ENCODE measurements at regions not wholly inside any gene's neighbourhood (a gene's known extent, or its start where the extent isn't known, plus 50 kb on each side); places are given as distances from the start of the nearest gene placed in this dataset.
A peak's percentile ranks its signal among the peaks of the same experiment; 100 is the strongest.

DNA sequence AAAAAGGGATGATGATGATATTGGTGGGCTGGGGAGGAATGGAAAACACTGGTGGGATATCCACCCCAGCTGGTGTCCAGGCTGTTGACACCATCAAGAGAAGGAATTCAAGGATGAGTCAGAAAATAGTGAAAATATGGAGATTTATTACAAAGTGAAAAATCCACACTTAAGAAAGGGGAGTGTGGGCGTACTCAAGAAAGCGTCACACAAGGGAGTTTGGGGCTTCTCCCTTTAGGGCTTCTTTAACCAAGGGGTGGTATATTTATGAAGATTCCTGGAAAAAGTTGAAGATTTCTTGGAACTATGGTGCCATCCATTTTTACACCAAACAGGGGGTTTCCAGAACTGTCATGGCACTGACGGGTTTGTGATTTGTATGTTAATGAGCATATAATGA, 63.1 kb upstream of the ARID2 start:
- BruUV-seq (replicated peaks): no TSS peak
- ChIA-PET CTCF (interaction anchor here (1.5 kb wide), 1 partner anchor 123 kb away, joined by 3 read pairs; no protein-coding TSS in a partner anchor), POLR2A (no interaction called here)
- Histone ChIP-seq H4K20me1 (replicated peaks; ENCODE audit: control insufficient read depth, extremely low read depth, insufficient read depth, low read length) (no peaks in the 10 kb centered on the region), H3K4me3 (replicated peaks in 1 of 3; ENCODE audit: insufficient read depth in 1 of 3, low read depth in 1 of 3, low read length in 3 of 3) (no peak overlapping the region), H3K27me3 (ENCODE audit: control insufficient read depth in 2 of 2, insufficient read depth in 2 of 2, low read length in 2 of 2) (peaks cover 6 to 14% of the 10 kb centered on the region in 2 experiments), H3K4me1 (ENCODE audit: control insufficient read depth, extremely low read depth, insufficient read depth, low read length) (no peaks in the 10 kb centered on the region), H2AFZ (ENCODE audit: low read depth, low read length) (no peak overlapping the region), H3K4me2 (ENCODE audit: insufficient read depth, low read length) (no peak overlapping the region), H3K79me2 (ENCODE audit: control insufficient read depth, insufficient read depth, low read length) (no peaks in the 10 kb centered on the region), H3K9me1 (replicated peaks; ENCODE audit: control insufficient read depth, extremely low read depth, insufficient read depth, low read length) (no peaks in the 10 kb centered on the region), H3K9me3 (replicated peaks; ENCODE audit: control insufficient read depth, insufficient read depth, low read length) (no peaks in the 10 kb centered on the region), H3K27ac (ENCODE audit: insufficient read depth, low read depth, low read length) (no peak overlapping the region), H3K36me3 (ENCODE audit: control insufficient read depth in 2 of 2, extremely low read depth in 1 of 2, insufficient read depth in 2 of 2, low read length in 2 of 2) (no peaks in the 10 kb centered on the region), H3K9ac (replicated peaks; ENCODE audit: extremely low read depth, insufficient read depth, low read length) (no peak overlapping the region)
- intact Hi-C loops (cut with micrococcal nuclease) (no loop called here), dilution Hi-C loops (cut with MboI; ENCODE audit: extremely low pct_ligation_motif_present, low sequenced_read_pairs) (no loop called here)
- FAIRE-seq (peak; percentile 26), DNase-seq (ENCODE audit: low read depth, low spot score) (no peak)
- TF ChIP-seq POLR2AphosphoS5 (IDR thresholded peaks at IDR 0.05; ENCODE audit: insufficient read depth, low read depth, low read length) (no peak), MYC (IDR thresholded peaks at IDR 0.05; ENCODE audit: low read depth, low read length) (no peak), GATA2 (IDR thresholded peaks at IDR 0.05; ENCODE audit: insufficient read depth, insufficient read length, low read depth, low read length) (no peak), JUN (IDR thresholded peaks at IDR 0.05; ENCODE audit: borderline replicate concordance, insufficient read depth, insufficient read length, low read depth) (no peak), POLR2A (IDR thresholded peaks at IDR 0.05; ENCODE audit: low read depth, low read length) (no peak), EZH2 (IDR thresholded peaks at IDR 0.05; ENCODE audit: borderline replicate concordance, low read depth, low read length, severe bottlenecking) (no peak), FOS (IDR thresholded peaks at IDR 0.05; ENCODE audit: borderline replicate concordance, insufficient read depth, low read length) (no peak), CTCF (IDR thresholded peaks at IDR 0.05; ENCODE audit: extremely low read depth in 1 of 2, insufficient read depth in 1 of 2, low read depth in 1 of 2, low read length in 2 of 2) (no peak)
- TF ChIP-seq, protein P1, sequence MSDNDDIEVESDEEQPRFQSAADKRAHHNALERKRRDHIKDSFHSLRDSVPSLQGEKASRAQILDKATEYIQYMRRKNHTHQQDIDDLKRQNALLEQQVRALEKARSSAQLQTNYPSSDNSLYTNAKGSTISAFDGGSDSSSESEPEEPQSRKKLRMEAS (IDR thresholded peaks at IDR 0.05; ENCODE audit: insufficient read depth, insufficient read length): no peak

Measured in endothelial cell of umbilical vein (primary cell).